ACHN (cell line): ENCODE measurements at regions not wholly inside any gene's neighbourhood (a gene's known extent, or its start where the extent isn't known, plus 50 kb on each side); places are given as distances from the start of the nearest gene placed in this dataset.
A peak's percentile ranks its signal among the peaks of the same experiment; 100 is the strongest.

Source experiments
- DNase-seq: peaks from one replicate; pipeline ENCODE4 v3.0.0-alpha.2; 2015
- in situ Hi-C: cut with HindIII; loops from 2 replicates; pipeline ENCODE4 v1.10.0; 2017; ENCODE audit warnings: low sequenced_read_pairs, low pct_ligation_motif_present, low pct_unique_long_range_greater_than_20kb

- in situ Hi-C loops = no loop called here
- DNase-seq = no peak
These were observed 270.5 kb upstream of the NFE2L3 start for GRCh38 chr7:25881317-25882037.

- no peak for DNase-seq
- in situ Hi-C loops = no loop called here
These were observed 269.7 kb upstream of the NFE2L3 start for GRCh38 chr7:25882151-25882773.

DNA sequence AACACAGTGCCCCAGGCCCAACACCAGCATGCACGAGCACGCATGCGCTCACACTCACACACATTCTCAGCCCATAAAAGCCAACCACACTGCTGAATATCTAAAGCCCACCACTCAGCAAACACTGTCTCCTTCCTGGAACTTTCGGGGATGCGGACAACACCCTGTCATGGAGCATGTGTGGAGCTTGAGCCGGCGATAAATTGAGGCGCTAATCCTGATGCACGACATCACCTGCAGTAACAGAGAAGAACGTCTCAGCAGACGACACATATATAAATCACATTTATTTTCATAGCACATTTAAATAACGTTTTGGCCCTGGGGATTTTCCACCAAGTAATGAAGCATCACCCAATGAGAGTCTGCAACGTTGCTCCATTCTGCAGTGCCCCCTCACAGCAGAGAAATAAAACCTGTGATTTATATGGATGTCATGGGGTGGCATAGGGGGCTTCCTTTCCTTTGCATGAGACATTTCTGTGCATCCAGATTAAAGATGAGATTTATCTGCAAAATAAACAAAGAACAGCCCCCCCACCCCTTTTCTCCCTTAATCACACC lies 267.7 kb upstream of the NFE2L3 start:
- no peak for DNase-seq
- in situ Hi-C loops = no loop called here

DNA sequence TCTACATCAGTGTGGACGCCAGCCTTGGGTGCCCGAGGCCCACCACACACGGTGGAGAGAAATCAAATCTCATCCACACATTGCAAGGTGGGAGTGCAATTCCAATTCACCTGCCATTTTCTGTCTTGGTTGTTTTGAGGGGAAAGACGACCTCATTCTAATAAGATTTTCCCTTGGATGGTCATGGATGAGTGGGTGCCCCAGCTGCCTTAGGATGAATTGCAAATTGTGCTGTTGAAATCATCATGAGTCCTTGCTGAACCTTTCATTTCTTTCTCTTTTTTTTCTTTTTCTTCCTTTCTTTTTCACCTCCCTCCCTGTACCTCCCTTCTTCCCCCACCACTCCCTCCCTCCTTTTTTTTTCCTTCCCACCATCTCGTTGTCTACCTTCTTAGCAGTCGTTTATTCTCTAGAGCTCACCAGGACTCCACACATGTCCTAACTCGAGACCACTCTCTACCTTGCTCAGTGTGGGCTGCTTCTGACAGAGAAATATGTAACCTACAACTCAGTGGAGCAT lies 266.9 kb upstream of the NFE2L3 start:
- in situ Hi-C loops = no loop called here
- no peak for DNase-seq

DNA sequence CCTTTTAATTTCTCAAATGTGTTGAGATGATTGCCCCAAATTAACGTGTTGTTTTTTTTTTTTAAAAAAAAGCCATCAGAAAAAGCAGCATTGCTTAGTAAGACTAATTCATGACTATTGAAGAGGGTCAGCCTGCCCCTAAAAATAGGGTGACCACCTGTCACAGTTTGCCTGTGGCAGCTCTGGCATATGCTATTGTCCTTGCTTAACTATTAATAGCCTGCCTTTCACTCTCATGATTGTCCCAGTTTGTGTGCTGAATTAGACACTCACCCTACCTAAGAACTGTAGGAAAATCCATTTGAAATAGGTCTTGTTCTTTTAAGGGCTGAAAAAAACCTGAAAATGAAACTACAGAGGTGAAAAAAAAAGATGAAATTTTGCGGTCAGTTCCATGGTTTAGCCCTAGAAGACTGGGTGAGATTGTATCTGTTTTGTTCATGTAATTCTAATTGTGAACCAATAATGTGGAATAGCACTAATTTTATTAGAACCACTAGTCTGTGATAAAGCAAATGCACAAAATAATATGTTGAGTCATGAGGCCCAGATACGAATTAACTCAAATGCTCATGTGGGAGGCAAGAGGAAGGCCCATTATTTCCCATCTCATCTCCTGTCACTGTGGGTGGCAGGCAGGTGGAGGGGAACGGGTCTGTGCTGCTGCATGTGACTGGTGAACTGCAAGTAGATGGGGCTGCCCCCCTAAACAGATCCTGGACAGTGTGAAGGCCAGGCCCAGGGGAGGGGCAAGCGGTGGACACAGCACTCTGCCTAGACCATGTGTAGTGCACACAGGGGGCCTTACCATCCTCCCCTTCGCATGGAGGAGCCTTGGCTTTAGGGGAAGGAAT lies 265.4 kb upstream of the NFE2L3 start:
- no peak for DNase-seq
- in situ Hi-C loops = no loop called here

DNA sequence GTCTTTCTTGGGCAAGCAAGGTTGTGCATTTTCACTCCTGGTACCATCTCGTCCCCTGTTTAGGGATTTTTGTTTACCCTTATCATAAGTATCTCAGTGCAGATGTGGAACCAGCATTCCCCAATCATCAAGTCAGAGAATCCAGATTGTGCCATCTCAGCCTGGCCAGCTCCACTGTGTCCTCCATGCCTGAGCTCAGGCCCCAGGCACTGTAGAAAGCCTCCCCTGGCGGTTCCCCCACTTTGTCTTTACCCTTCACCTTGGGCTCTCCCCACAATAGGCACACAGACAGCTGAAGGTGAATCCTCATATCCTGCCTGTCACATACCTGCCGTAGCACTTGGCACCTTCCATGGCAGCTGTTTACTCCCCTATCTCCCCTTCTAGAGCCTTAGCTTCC lies 264.7 kb upstream of the NFE2L3 start:
- in situ Hi-C loops = no loop called here

DNA sequence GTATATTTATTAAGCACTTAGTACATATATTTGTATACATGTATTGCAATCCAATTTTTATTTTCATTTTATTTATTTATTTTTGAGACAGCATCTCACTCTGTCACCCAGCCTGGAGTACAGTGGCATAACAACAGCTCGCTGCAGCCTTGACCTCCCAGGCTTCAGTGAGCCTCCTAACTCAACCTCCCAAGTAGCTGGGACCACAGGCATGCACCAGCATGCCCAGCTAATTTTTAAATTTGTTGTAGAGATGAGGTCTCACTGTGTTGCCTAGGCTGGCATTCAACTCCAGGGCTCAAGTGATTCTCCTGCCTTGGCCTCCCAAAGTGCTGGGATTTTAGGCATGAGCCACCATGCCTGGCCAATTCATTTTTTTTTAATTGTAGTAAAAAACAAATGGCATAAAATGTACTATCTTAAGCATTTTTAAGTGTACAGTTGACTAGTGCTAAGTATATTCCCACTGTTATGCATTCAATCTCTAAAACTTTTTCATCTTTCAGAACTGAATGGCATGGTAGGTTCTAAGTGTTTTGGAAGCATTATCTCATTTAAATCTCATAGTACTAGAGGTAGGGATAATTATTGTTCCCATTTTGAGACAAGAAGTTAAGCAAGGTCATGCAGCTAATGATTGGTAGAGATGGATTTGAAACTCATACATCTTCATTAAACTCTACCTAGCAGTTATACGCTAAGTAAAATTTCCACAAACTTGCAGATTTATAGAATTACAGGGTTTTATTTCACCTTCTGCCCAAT lies 264.0 kb upstream of the NFE2L3 start:
- DNase-seq = no peak
- in situ Hi-C loops = no loop called here

More for the DNA sequence above, 264.7 kb upstream of the NFE2L3 start:
- DNase-seq = no peak

DNA sequence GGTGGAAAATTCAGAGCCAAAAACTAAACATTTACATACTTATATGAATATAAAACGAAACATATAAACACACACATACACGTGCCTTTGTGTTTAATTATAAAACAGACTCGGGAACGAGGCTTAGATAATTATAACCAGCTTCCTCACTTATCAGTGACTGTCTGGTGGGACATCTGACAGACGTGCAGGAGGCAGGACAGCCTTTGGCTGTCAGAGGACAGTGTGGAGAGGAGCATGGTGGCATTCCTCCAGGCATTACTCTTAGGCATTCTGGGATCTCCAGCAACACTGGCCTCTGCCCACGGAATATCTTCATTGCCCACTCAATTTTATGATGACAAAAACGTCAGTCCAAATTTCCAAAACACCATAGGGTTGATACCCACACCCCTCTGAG lies 262.2 kb upstream of the NFE2L3 start:
- DNase-seq = no peak
- in situ Hi-C loops = no loop called here

DNA sequence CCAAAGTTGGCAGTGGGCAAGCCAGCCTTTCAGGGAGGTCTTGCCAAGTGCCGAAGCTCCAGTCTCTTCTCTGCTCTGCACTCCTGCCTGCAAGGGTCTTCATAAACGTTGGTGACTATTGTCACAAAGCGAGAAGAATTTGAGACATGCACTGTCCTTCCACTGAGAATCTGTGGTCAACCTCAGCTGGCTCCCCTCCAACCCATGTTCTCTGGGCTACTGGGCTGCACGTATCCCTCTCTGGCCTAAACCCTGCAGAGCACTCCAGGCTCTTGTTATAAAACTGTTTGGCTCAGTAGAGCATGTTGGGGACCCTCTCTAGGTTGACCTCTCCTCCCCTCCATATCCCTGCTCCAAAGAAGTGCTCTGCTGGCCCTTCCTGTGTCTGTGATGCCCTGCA lies 260.4 kb upstream of the NFE2L3 start:
- no peak for DNase-seq
- in situ Hi-C loops = no loop called here

DNA sequence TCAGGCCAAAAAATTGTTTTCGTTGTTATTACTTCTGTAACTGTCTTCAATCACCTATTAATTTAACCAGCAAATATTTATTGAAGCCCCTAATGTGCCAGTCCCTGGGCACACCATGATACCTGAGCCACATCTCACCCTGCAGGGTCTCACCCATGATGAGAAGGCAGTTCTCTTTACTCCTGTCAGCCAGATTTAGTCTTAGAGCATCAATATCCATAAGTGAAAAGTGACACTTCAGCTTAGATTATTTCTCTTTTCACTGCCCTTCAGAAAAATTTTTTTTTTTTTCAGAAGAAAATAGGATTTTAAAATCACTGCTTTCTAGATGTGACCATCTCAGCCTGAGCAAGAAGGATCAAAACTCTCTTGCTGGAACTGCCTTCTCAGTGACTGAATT lies 258.6 kb upstream of the NFE2L3 start:
- in situ Hi-C loops = no loop called here

GRCh38 chr7:25894002-25894901 lies 257.7 kb upstream of the NFE2L3 start:
- DNase-seq = peak; percentile 72
- in situ Hi-C loops = no loop called here

More for the DNA sequence above, 258.6 kb upstream of the NFE2L3 start:
- peak; percentile 4 for DNase-seq

- peak; percentile 75 for DNase-seq
- in situ Hi-C loops = no loop called here
These were observed 256.9 kb upstream of the NFE2L3 start for GRCh38 chr7:25894902-25895791.

DNA sequence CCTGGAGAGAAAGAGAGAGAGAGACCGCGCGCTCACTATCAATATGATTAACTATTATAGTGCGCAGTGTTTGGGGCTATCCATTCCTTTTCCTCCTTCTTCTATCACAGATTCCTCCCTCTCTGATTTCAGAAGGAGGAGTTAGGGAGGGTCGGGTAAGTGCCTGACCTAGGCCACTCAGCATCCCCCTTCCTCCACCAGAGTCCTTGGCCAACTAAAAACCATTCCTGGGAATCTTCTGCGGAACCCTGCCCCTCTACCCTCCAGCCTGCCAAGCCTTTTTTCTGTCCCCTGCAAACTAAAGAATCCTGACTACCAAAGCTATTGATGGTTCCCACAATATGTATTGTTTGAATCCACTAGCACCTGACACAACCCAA lies 256.2 kb upstream of the NFE2L3 start:
- DNase-seq = no peak
- in situ Hi-C loops = no loop called here

- no peak for DNase-seq
These were observed 254.7 kb upstream of the NFE2L3 start for GRCh38 chr7:25897261-25897782.

DNA sequence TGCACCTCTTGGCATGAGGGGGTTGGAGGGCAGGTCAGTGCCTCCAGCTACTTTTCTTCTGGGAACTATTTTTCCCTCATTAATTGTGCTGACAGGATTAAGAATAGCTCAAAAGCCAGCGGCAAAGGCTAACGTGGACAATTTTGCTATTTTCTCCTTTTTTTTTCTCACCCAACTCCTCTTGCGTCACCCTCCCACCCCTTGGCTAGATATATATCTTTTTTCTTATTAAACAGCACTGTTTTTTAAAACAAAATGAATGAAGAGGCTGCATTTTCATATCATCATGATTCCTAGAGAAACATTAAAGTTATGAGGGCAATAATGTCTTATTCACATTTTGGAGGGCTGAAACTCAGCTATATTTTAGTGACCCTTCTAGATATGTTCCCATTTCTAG lies 251.8 kb upstream of the NFE2L3 start:
- in situ Hi-C loops = no loop called here
- no peak for DNase-seq

More at GRCh38 chr7:25897261-25897782, 254.7 kb upstream of the NFE2L3 start:
- in situ Hi-C loops = no loop called here

- no peak for DNase-seq
- in situ Hi-C loops = no loop called here
These were observed 251.1 kb upstream of the NFE2L3 start for GRCh38 chr7:25900877-25901276.
